SK-N-MC (cell line): ENCODE measurements at regions not wholly inside any gene's neighbourhood (a gene's known extent, or its start where the extent isn't known, plus 50 kb on each side); places are given as distances from the start of the nearest gene placed in this dataset.

ENCODE experiments used
- DNase-seq: peaks from one replicate; pipeline ENCODE4 v3.0.0-alpha.2; 2011; ENCODE audit warnings: low read depth, low spot score
- H3K27ac ChIP-seq: fragments of 200-600 bp; sonication (generic); 2 replicates; pipeline ENCODE4 v1.5.1; 2016; ENCODE audit warnings: mixed run types
- H3K36me3 ChIP-seq: fragments of 200-600 bp; sonication (generic); 2 replicates; pipeline ENCODE4 v1.6.1; 2017; ENCODE audit warnings: antibody characterized with exemption, low read length, mixed read lengths; ENCODE audit not compliant: insufficient read depth
- H3K4me3 ChIP-seq: fragments of 200-600 bp; sonication (generic); 2 replicates; pipeline ENCODE4 v1.5.1; 2016
- H3K9ac ChIP-seq: fragments of 200-600 bp; sonication (generic); 2 replicates; pipeline ENCODE4 v1.8.0; 2017; ENCODE audit warnings: mixed run types, mixed read lengths; ENCODE audit not compliant: insufficient read length
- H3K9me3 ChIP-seq: fragments of 200-600 bp; sonication (generic); 2 replicates; pipeline ENCODE4 v1.6.1; 2017; ENCODE audit warnings: low read depth, mild to moderate bottlenecking, antibody characterized with exemption, low read length, moderate library complexity, mixed read lengths
- EZH2 ChIP-seq: fragments of 200-600 bp; sonication (generic); IDR thresholded peaks from one replicate; pipeline ENCODE4 v1.6.1; 2017; ENCODE audit warnings: antibody characterized with exemption
- FOXP2 ChIP-seq: optimal IDR thresholded peaks from 2 replicates; pipeline ENCODE3; 2011; ENCODE audit warnings: mild to moderate bottlenecking, moderate library complexity; ENCODE audit not compliant: insufficient read depth; ENCODE audit errors: extremely low read length, control extremely low read depth
- POLR2AphosphoS5 ChIP-seq: IDR thresholded peaks from 2 replicates; pipeline ENCODE4 v1.6.1; 2012; ENCODE audit warnings: mild to moderate bottlenecking, low read depth, low read length, borderline replicate concordance

GRCh38 chr4:64489628-64490027 is 80.4 kb upstream of the TECRL start:
- no peak overlapping the region for H3K9ac ChIP-seq
- no peaks in the 10 kb centered on the region for H3K36me3 ChIP-seq
- no peaks in the 10 kb centered on the region for H3K9me3 ChIP-seq
- no peak for TF ChIP-seq FOXP2
- no peak for TF ChIP-seq POLR2AphosphoS5
- TF ChIP-seq EZH2: no peak
- no peak for DNase-seq
- no peak overlapping the region for H3K27ac ChIP-seq
- H3K4me3 ChIP-seq: no peak overlapping the region

GRCh38 chr4:64479338-64479737 is 70.1 kb upstream of the TECRL start:
- Histone ChIP-seq H3K36me3 (no peaks in the 10 kb centered on the region), H3K27ac (no peak overlapping the region), H3K9me3 (no peaks in the 10 kb centered on the region), H3K4me3 (no peak overlapping the region), H3K9ac (no peak overlapping the region)
- no peak for TF ChIP-seq FOXP2
- TF ChIP-seq POLR2AphosphoS5: no peak
- TF ChIP-seq EZH2: no peak
- DNase-seq: no peak

- no peak overlapping the region for H3K4me3 ChIP-seq
- DNase-seq: no peak
- H3K27ac ChIP-seq: no peak overlapping the region
- no peaks in the 10 kb centered on the region for H3K9me3 ChIP-seq
- TF ChIP-seq EZH2: no peak
- TF ChIP-seq FOXP2: no peak
- TF ChIP-seq POLR2AphosphoS5: no peak
- no peaks in the 10 kb centered on the region for H3K36me3 ChIP-seq
- no peak overlapping the region for H3K9ac ChIP-seq
Observed at GRCh38 chr4:64477127-64477526, 67.9 kb upstream of the TECRL start.

- H3K27ac ChIP-seq: no peak overlapping the region
- no peak overlapping the region for H3K4me3 ChIP-seq
- H3K9me3 ChIP-seq: no peaks in the 10 kb centered on the region
- no peaks in the 10 kb centered on the region for H3K36me3 ChIP-seq
- DNase-seq: no peak
- no peak overlapping the region for H3K9ac ChIP-seq
- TF ChIP-seq POLR2AphosphoS5 (no peak), EZH2 (no peak), FOXP2 (no peak)
Observed at GRCh38 chr4:64465263-64465662, 56.0 kb upstream of the TECRL start.

- H3K4me3 ChIP-seq: no peak overlapping the region
- no peak overlapping the region for H3K9ac ChIP-seq
- no peaks in the 10 kb centered on the region for H3K36me3 ChIP-seq
- no peak overlapping the region for H3K27ac ChIP-seq
- TF ChIP-seq EZH2 (no peak), FOXP2 (no peak), POLR2AphosphoS5 (no peak)
- H3K9me3 ChIP-seq: no peaks in the 10 kb centered on the region
- DNase-seq: no peak
Observed at GRCh38 chr4:64464581-64464980, 55.3 kb upstream of the TECRL start.
